ENCODE measurements at regions not wholly inside any gene's neighbourhood (a gene's known extent, or its start where the extent isn't known, plus 50 kb on each side); places are given as distances from the start of the nearest gene placed in this dataset.
"Not testable (repeated sequence)": the region's sequence is repeated elsewhere in the genome, so short reads cannot be mapped to it uniquely, and the experiment has no call there.

- DNase-seq (ENCODE audit: extremely low spot score) = no peak
- Histone ChIP-seq H3K27ac (ENCODE audit: low read depth) (no peak overlapping the region), H3K4me1 (ENCODE audit: insufficient read depth) (no peaks in the 10 kb centered on the region), H3K4me3 (ENCODE audit: low read depth, low read length) (no peak overlapping the region), H3K36me3 (ENCODE audit: insufficient read depth) (no peaks in the 10 kb centered on the region)
- WGBS = 74% methylated on average over 5 of the region's 5 CpGs
Measured at GRCh38 chr20:12095180-12095920, 177.7 kb downstream of the BTBD3 start.

- Histone ChIP-seq H3K4me1 (ENCODE audit: insufficient read depth) (no peaks in the 10 kb centered on the region), H3K4me3 (ENCODE audit: low read depth, low read length) (no peak overlapping the region)
Measured at GRCh38 chr20:12098421-12098820, 180.7 kb downstream of the BTBD3 start.

GRCh38 chr20:12108846-12109245, 191.2 kb downstream of the BTBD3 start:
- no peak for DNase-seq (ENCODE audit: extremely low spot score)
- Histone ChIP-seq H3K4me1 (ENCODE audit: insufficient read depth) (peaks cover 1% of the 10 kb centered on the region), H3K36me3 (ENCODE audit: insufficient read depth) (no peaks in the 10 kb centered on the region), H3K4me3 (ENCODE audit: low read depth, low read length) (no peak overlapping the region), H3K27ac (ENCODE audit: low read depth) (no peak overlapping the region)
- WGBS = 58% methylated on average over 1 of the region's 1 CpG

More at GRCh38 chr20:12098421-12098820, 180.7 kb downstream of the BTBD3 start:
- no peak overlapping the region for H3K27ac ChIP-seq (ENCODE audit: low read depth)
- no peak for DNase-seq (ENCODE audit: extremely low spot score)
- H3K36me3 ChIP-seq (ENCODE audit: insufficient read depth) = no peaks in the 10 kb centered on the region
- WGBS = 62% methylated on average over 2 of the region's 2 CpGs

GRCh38 chr20:12110274-12110673, 192.6 kb downstream of the BTBD3 start:
- H3K36me3 ChIP-seq (ENCODE audit: insufficient read depth) = no peaks in the 10 kb centered on the region
- 89% methylated on average over 3 of the region's 3 CpGs for WGBS
- peaks cover 1% of the 10 kb centered on the region for H3K4me1 ChIP-seq (ENCODE audit: insufficient read depth)
- no peak overlapping the region for H3K4me3 ChIP-seq (ENCODE audit: low read depth, low read length)
- H3K27ac ChIP-seq (ENCODE audit: low read depth) = no peak overlapping the region
- DNase-seq (ENCODE audit: extremely low spot score) = no peak

GRCh38 chr20:12110711-12111110, 193.0 kb downstream of the BTBD3 start:
- no peak for DNase-seq (ENCODE audit: extremely low spot score)
- H3K27ac ChIP-seq (ENCODE audit: low read depth) = no peak overlapping the region
- no peaks in the 10 kb centered on the region for H3K36me3 ChIP-seq (ENCODE audit: insufficient read depth)
- 50% methylated on average over 2 of the region's 2 CpGs for WGBS
- H3K4me1 ChIP-seq (ENCODE audit: insufficient read depth) = peaks cover 1% of the 10 kb centered on the region
- H3K4me3 ChIP-seq (ENCODE audit: low read depth, low read length) = no peak overlapping the region

GRCh38 chr20:12111431-12112088, 193.9 kb downstream of the BTBD3 start:
- DNase-seq (ENCODE audit: extremely low spot score) = no peak
- no peak overlapping the region for H3K4me3 ChIP-seq (ENCODE audit: low read depth, low read length)
- no peak overlapping the region for H3K27ac ChIP-seq (ENCODE audit: low read depth)
- WGBS = 81% methylated on average over 3 of the region's 3 CpGs
- H3K36me3 ChIP-seq (ENCODE audit: insufficient read depth) = no peaks in the 10 kb centered on the region
- peaks cover 1% of the 10 kb centered on the region for H3K4me1 ChIP-seq (ENCODE audit: insufficient read depth)

GRCh38 chr20:12112089-12112474, 194.4 kb downstream of the BTBD3 start:
- Histone ChIP-seq H3K4me1 (ENCODE audit: insufficient read depth) (peaks cover 1% of the 10 kb centered on the region), H3K36me3 (ENCODE audit: insufficient read depth) (no peaks in the 10 kb centered on the region), H3K4me3 (ENCODE audit: low read depth, low read length) (no peak overlapping the region), H3K27ac (ENCODE audit: low read depth) (no peak overlapping the region)
- no peak for DNase-seq (ENCODE audit: extremely low spot score)
- WGBS = 92% methylated on average over 4 of the region's 4 CpGs

GRCh38 chr20:12112665-12113064, 195.0 kb downstream of the BTBD3 start:
- Histone ChIP-seq H3K4me1 (ENCODE audit: insufficient read depth) (peaks cover 1% of the 10 kb centered on the region), H3K27ac (ENCODE audit: low read depth) (no peak overlapping the region), H3K4me3 (ENCODE audit: low read depth, low read length) (no peak overlapping the region), H3K36me3 (ENCODE audit: insufficient read depth) (no peaks in the 10 kb centered on the region)
- WGBS = 91% methylated on average over 2 of the region's 2 CpGs
- DNase-seq (ENCODE audit: extremely low spot score) = no peak

- no peak overlapping the region for H3K27ac ChIP-seq (ENCODE audit: low read depth)
- H3K4me1 ChIP-seq (ENCODE audit: insufficient read depth) = peaks cover 1% of the 10 kb centered on the region
- WGBS = 92% methylated on average over 3 of the region's 3 CpGs
- no peak overlapping the region for H3K4me3 ChIP-seq (ENCODE audit: low read depth, low read length)
- H3K36me3 ChIP-seq (ENCODE audit: insufficient read depth) = no peaks in the 10 kb centered on the region
- DNase-seq (ENCODE audit: extremely low spot score) = no peak
Measured at GRCh38 chr20:12113075-12113467, 195.4 kb downstream of the BTBD3 start.

GRCh38 chr20:12113468-12114371, 196.0 kb downstream of the BTBD3 start:
- Histone ChIP-seq H3K27ac (ENCODE audit: low read depth) (no peak overlapping the region), H3K4me3 (ENCODE audit: low read depth, low read length) (no peak overlapping the region), H3K36me3 (ENCODE audit: insufficient read depth) (no peaks in the 10 kb centered on the region), H3K4me1 (ENCODE audit: insufficient read depth) (peaks cover 1% of the 10 kb centered on the region)
- no peak for DNase-seq (ENCODE audit: extremely low spot score)
- 60% methylated on average over 10 of the region's 10 CpGs for WGBS

- not testable (repeated sequence) for H3K4me3 ChIP-seq (ENCODE audit: low read depth, low read length); H3K36me3 ChIP-seq (ENCODE audit: insufficient read depth); DNase-seq (ENCODE audit: extremely low spot score); H3K4me1 ChIP-seq (ENCODE audit: insufficient read depth); H3K27ac ChIP-seq (ENCODE audit: low read depth)
- WGBS = 82% methylated on average over 13 of the region's 13 CpGs
Measured at GRCh38 chr20:12129114-12129513, 211.4 kb downstream of the BTBD3 start.

- DNase-seq (ENCODE audit: extremely low spot score); H3K27ac ChIP-seq (ENCODE audit: low read depth); H3K36me3 ChIP-seq (ENCODE audit: insufficient read depth); H3K4me3 ChIP-seq (ENCODE audit: low read depth, low read length); H3K4me1 ChIP-seq (ENCODE audit: insufficient read depth): not testable (repeated sequence)
- WGBS = 91% methylated on average over 10 of the region's 10 CpGs
Measured at GRCh38 chr20:12129532-12129931, 211.8 kb downstream of the BTBD3 start.

GRCh38 chr20:12130781-12131180, 213.1 kb downstream of the BTBD3 start:
- 85% methylated on average over 1 of the region's 1 CpG for WGBS
- H3K4me1 ChIP-seq (ENCODE audit: insufficient read depth) = no peaks in the 10 kb centered on the region

More at GRCh38 chr20:12130781-12131180, 213.1 kb downstream of the BTBD3 start:
- no peak overlapping the region for H3K27ac ChIP-seq (ENCODE audit: low read depth)
- no peaks in the 10 kb centered on the region for H3K36me3 ChIP-seq (ENCODE audit: insufficient read depth)
- no peak overlapping the region for H3K4me3 ChIP-seq (ENCODE audit: low read depth, low read length)
- DNase-seq (ENCODE audit: extremely low spot score) = no peak

Measured in urinary bladder (tissue), 3 donors.